H1 (cell line): ENCODE measurements at regions not wholly inside any gene's neighbourhood (a gene's known extent, or its start where the extent isn't known, plus 50 kb on each side); places are given as distances from the start of the nearest gene placed in this dataset.

Experiments
- CTCF ChIA-PET: fragments of 300-600 bp; sonication (Branson Sonifier 250); formaldehyde crosslinking; loops from one replicate; lab custom pipeline; 2021; ENCODE audit not compliant: partially characterized antibody; lab: Charles Lee
- POLR2A ChIA-PET: fragments of 300-600 bp; sonication (Branson Sonifier 250); formaldehyde crosslinking; loops from one replicate; lab custom pipeline; 2021; ENCODE audit warnings: inconsistent platforms; ENCODE audit not compliant: partially characterized antibody; lab: Charles Lee
- DNase-seq, 2 experiments: peaks; one replicate each; pipeline versions ENCODE4 v3.0.0 to v3.0.0-alpha.2; 2010 to 2022; ENCODE audit warnings: low spot score in 2 of 2, low read depth in 1 of 2, mixed read lengths in 1 of 2
- FAIRE-seq: peaks from 2 replicates; lab custom pipeline; 2011; peaks lifted over from hg19 to GRCh38; lab: Jason Lieb, UNC
- H2AFZ ChIP-seq: 2 replicates; pipeline ENCODE4 v1.8.1; 2012; ENCODE audit warnings: low read length, inconsistent platforms
- H2AK5ac ChIP-seq: 2 replicates; pipeline ENCODE4 v1.6.1; 2013; ENCODE audit warnings: low read depth, low read length
- H2BK120ac ChIP-seq: replicated peaks from 2 replicates; pipeline ENCODE3; 2013; ENCODE audit warnings: low read depth, low read length, inconsistent platforms
- H2BK12ac ChIP-seq: 2 replicates; pipeline ENCODE4 v1.6.1; 2013; ENCODE audit warnings: low read depth, low read length
- H2BK15ac ChIP-seq: 2 replicates; pipeline ENCODE4 v1.6.1; 2013; ENCODE audit warnings: low read length
- H2BK20ac ChIP-seq: 2 replicates; pipeline ENCODE4 v1.6.1; 2013; ENCODE audit warnings: low read length
- H2BK5ac ChIP-seq: 2 replicates; pipeline ENCODE4 v1.6.1; 2013; ENCODE audit warnings: low read depth, low read length
- H3K14ac ChIP-seq: 2 replicates; pipeline ENCODE4 v1.6.1; 2013; ENCODE audit warnings: inconsistent platforms; ENCODE audit not compliant: insufficient read length
- H3K18ac ChIP-seq: 2 replicates; pipeline ENCODE4 v1.6.1; 2013; ENCODE audit warnings: low read length; ENCODE audit errors: extremely low read depth
- H3K23ac ChIP-seq: 2 replicates; pipeline ENCODE4 v1.6.1; 2013; ENCODE audit warnings: inconsistent platforms; ENCODE audit not compliant: insufficient read length
- H3K23me2 ChIP-seq: 2 replicates; pipeline ENCODE4 v1.6.1; 2013; ENCODE audit warnings: low read depth, low read length
- H3K27ac ChIP-seq: 2 replicates; pipeline ENCODE4 v1.6.1; 2011; ENCODE audit warnings: low read depth, low read length, inconsistent platforms
- H3K27me3 ChIP-seq, 4 experiments: replicated peaks in 1 of 4; 1 replicate in 1 of 4; 2 replicates in 3 of 4; pipeline versions ENCODE4 v1.6.1 to v1.8.1; 2011 to 2013; ENCODE audit warnings: low read length in 3 of 4, mild to moderate bottlenecking in 3 of 4, inconsistent platforms in 2 of 4, mixed read lengths in 2 of 4, moderate library complexity in 1 of 4; ENCODE audit not compliant: control insufficient read depth in 3 of 4, insufficient read depth in 3 of 4; ENCODE audit errors: extremely low read depth in 1 of 4
- H3K36me3 ChIP-seq, 4 experiments: 2 replicates each; pipeline versions ENCODE4 v1.6.1 to v1.8.1; 2011 to 2013; ENCODE audit warnings: mild to moderate bottlenecking in 4 of 4, low read length in 3 of 4, moderate library complexity in 2 of 4, control low read depth in 1 of 4, inconsistent platforms in 1 of 4; ENCODE audit not compliant: insufficient read depth in 4 of 4, control insufficient read depth in 2 of 4
- H3K4ac ChIP-seq: replicated peaks from 2 replicates; pipeline ENCODE3; 2013; ENCODE audit warnings: low read length, low read depth, mixed read lengths, inconsistent platforms; ENCODE audit not compliant: insufficient read length
- H3K4me1 ChIP-seq, 4 experiments: replicated peaks in 1 of 4; 1 replicate in 1 of 4; 2 replicates in 3 of 4; pipeline versions ENCODE4 v1.6.1 to v1.8.1; 2011 to 2013; ENCODE audit warnings: low read length in 3 of 4, inconsistent platforms in 2 of 4, mixed read lengths in 1 of 4; ENCODE audit not compliant: insufficient read depth in 4 of 4, control insufficient read depth in 3 of 4
- H3K4me2 ChIP-seq, 2 experiments: 2 replicates each; pipeline versions ENCODE4 v1.6.1 to v1.8.1; 2011 to 2013; ENCODE audit warnings: low read depth in 2 of 2, low read length in 2 of 2, control low read depth in 1 of 2, inconsistent platforms in 1 of 2, mild to moderate bottlenecking in 1 of 2; ENCODE audit not compliant: insufficient read depth in 1 of 2
- H3K4me3 ChIP-seq, 4 experiments: fragments of 200-600, 300-600 bp in 1 of 4; sonication (generic), shearing (Covaris generic), sonication (Bioruptor Twin) in 1 of 4; 2 replicates each; pipeline versions ENCODE4 v1.5.1 to v1.8.1; 2011 to 2016; ENCODE audit warnings: low read length in 4 of 4, low read depth in 3 of 4, control low read depth in 2 of 4, inconsistent platforms in 2 of 4, mild to moderate bottlenecking in 2 of 4, mixed read lengths in 1 of 4, moderate library complexity in 1 of 4; ENCODE audit not compliant: insufficient read depth in 2 of 4; ENCODE audit errors: extremely low read depth in 1 of 4
- H3K56ac ChIP-seq: replicated peaks from 2 replicates; pipeline ENCODE3; 2013; ENCODE audit warnings: low read depth, mild to moderate bottlenecking, mixed read lengths, low read length, inconsistent platforms; ENCODE audit not compliant: insufficient read length
- H3K79me1 ChIP-seq: 2 replicates; pipeline ENCODE4 v1.6.1; 2013; ENCODE audit warnings: low read depth, low read length, control low read depth
- H3K79me2 ChIP-seq, 2 experiments: 2 replicates each; pipeline versions ENCODE4 v1.6.1 to v1.8.1; 2012 to 2013; ENCODE audit warnings: low read length in 2 of 2, mild to moderate bottlenecking in 2 of 2, inconsistent platforms in 1 of 2; ENCODE audit not compliant: insufficient read depth in 2 of 2, control insufficient read depth in 1 of 2
- H3K9ac ChIP-seq, 4 experiments: replicated peaks in 1 of 4; 1 replicate in 1 of 4; 2 replicates in 3 of 4; pipeline versions ENCODE4 v1.6.1 to v1.8.1; 2011 to 2013; ENCODE audit warnings: low read depth in 3 of 4, low read length in 3 of 4, control low read depth in 2 of 4, mild to moderate bottlenecking in 2 of 4, moderate library complexity in 2 of 4, inconsistent platforms in 1 of 4; ENCODE audit errors: extremely low read depth in 1 of 4
- H3K9me3 ChIP-seq, 2 experiments: 2 replicates each; pipeline versions ENCODE4 v1.6.1 to v1.8.1; 2012 to 2013; ENCODE audit warnings: mild to moderate bottlenecking in 2 of 2, moderate library complexity in 2 of 2, control low read depth in 1 of 2, inconsistent platforms in 1 of 2, low read depth in 1 of 2, low read length in 1 of 2, mixed read lengths in 1 of 2; ENCODE audit not compliant: insufficient read depth in 2 of 2
- H4K20me1 ChIP-seq, 2 experiments: replicated peaks in 1 of 2; 2 replicates each; pipeline versions ENCODE3 to v1.8.1; 2011 to 2013; ENCODE audit warnings: inconsistent platforms in 2 of 2, low read length in 2 of 2, mild to moderate bottlenecking in 1 of 2; ENCODE audit not compliant: insufficient read depth in 2 of 2, control insufficient read depth in 1 of 2
- H4K5ac ChIP-seq: 2 replicates; pipeline ENCODE4 v1.6.1; 2013; ENCODE audit warnings: low read length, low read depth, mixed read lengths, inconsistent platforms; ENCODE audit not compliant: insufficient read length
- H4K8ac ChIP-seq: 2 replicates; pipeline ENCODE4 v1.8.0; 2013; ENCODE audit warnings: mild to moderate bottlenecking, moderate library complexity, low read length, inconsistent platforms; ENCODE audit not compliant: insufficient read depth; ENCODE audit errors: extremely low read depth
- H4K91ac ChIP-seq: replicated peaks from 2 replicates; pipeline ENCODE3; 2013; ENCODE audit warnings: low read length, mixed read lengths, inconsistent platforms; ENCODE audit not compliant: insufficient read length
- CTBP2 ChIP-seq: IDR thresholded peaks from 2 replicates; pipeline ENCODE4 v1.7.0; 2011; ENCODE audit warnings: borderline replicate concordance, mild to moderate bottlenecking, moderate library complexity, mixed read lengths, low read length; ENCODE audit not compliant: insufficient read depth, insufficient read length
- KDM5A ChIP-seq: fragments of 200-600 bp; IDR thresholded peaks from 2 replicates; pipeline ENCODE4 v1.7.1; 2012; ENCODE audit warnings: mild to moderate bottlenecking, low read length, inconsistent platforms, mixed read lengths
- SIRT6 ChIP-seq: IDR thresholded peaks from one replicate; pipeline ENCODE4 v1.7.1; 2012; ENCODE audit warnings: low read length, inconsistent platforms
- SIX5 ChIP-seq: IDR thresholded peaks from 2 replicates; pipeline ENCODE4 v1.6.1; 2011; ENCODE audit warnings: mild to moderate bottlenecking, low read depth, low read length
- SP1 ChIP-seq: IDR thresholded peaks from 2 replicates; pipeline ENCODE4 v1.6.1; 2011; ENCODE audit warnings: low read depth, low read length
- TAF7 ChIP-seq: optimal IDR thresholded peaks from 2 replicates; pipeline ENCODE3; 2011; ENCODE audit warnings: low read depth, mild to moderate bottlenecking, inconsistent platforms, low read length, moderate library complexity, borderline replicate concordance
- WGBS, 2 experiments: shearing (Covaris generic) in 1 of 2; methylation state at CpG; one replicate each; pipeline versions ENCODE4 v1.1.6 to v1.1.7; 2013 to 2015; ENCODE audit warnings: low lambda C conversion rate in 2 of 2, mixed read lengths in 2 of 2, inconsistent platforms in 1 of 2, low coverage in 1 of 2, missing lambda C conversion rate in 1 of 2; ENCODE audit not compliant: insufficient replicate concordance in 2 of 2, insufficient coverage in 1 of 2, insufficient read length in 1 of 2; ENCODE audit errors: extremely low coverage in 1 of 2, missing lambda C conversion rate in 1 of 2; 5-methylcytosine and 5-hydroxymethylcytosine counted together

DNA sequence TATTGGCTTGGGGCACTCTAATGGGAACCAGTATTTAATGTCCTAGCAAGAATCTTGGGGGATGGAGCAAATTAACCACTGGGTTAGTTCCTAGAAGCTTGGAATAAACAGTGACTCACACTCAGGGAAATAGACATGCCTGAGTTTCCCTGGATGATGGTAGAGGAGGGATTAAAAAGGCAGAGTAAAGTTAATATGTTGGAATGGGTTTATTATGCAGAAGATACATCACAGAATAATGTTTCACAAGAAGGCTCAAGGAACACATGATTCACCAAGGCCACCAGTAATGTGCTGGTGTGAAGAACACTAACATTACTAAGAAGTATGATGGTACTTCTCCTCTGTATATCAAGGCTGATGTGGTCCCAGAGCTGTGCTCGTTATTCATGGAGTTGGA lies 752.9 kb upstream of the SEMA6A start:
- no peak overlapping the region for H3K18ac ChIP-seq
- H3K79me1 ChIP-seq: no peaks in the 10 kb centered on the region
- no peak overlapping the region for H3K56ac ChIP-seq
- H3K9me3 ChIP-seq: peaks cover 0 to 8% of the 10 kb centered on the region in 2 experiments; a peak in 1 of 4 replicates
- H2BK20ac ChIP-seq: 0 out of 2 replicates have a peak overlapping the region, but pooled peaks have one; percentile 24
- no peaks in the 10 kb centered on the region for H3K23me2 ChIP-seq
- H3K23ac ChIP-seq: no peak overlapping the region
- no peaks in the 10 kb centered on the region for H3K4me1 ChIP-seq
- no peak overlapping the region for H4K91ac ChIP-seq
- no peak overlapping the region for H3K27ac ChIP-seq
- H2BK15ac ChIP-seq: no peak overlapping the region
- no peak overlapping the region for H2BK120ac ChIP-seq
- POLR2A ChIA-PET: no interaction called here
- no peaks in the 10 kb centered on the region for H3K36me3 ChIP-seq
- H4K8ac ChIP-seq: no peak overlapping the region
- no peak overlapping the region for H3K14ac ChIP-seq
- no peak overlapping the region for H3K9ac ChIP-seq
- no peak overlapping the region for H2AFZ ChIP-seq
- CTCF ChIA-PET: interaction anchor here (0.9 to 1.5 kb wide), 3 partner anchors 9 to 127 kb away, joined by 3 to 4 read pairs (median 4); no protein-coding TSS in a partner anchor
- H4K5ac ChIP-seq: no peak overlapping the region
- H2AK5ac ChIP-seq: no peak overlapping the region
- H3K4me2 ChIP-seq: no peak overlapping the region
- H4K20me1 ChIP-seq: no peaks in the 10 kb centered on the region
- H3K27me3 ChIP-seq: no peaks in the 10 kb centered on the region
- H2BK5ac ChIP-seq: no peak overlapping the region
- H3K4me3 ChIP-seq: no peak overlapping the region
- no peaks in the 10 kb centered on the region for H3K79me2 ChIP-seq
- no peak for FAIRE-seq
- H2BK12ac ChIP-seq: no peak overlapping the region
- 100% methylated on average over 1 of the region's 1 CpG; no CpG with 5 or more reads in 1 of the 2 experiments for WGBS, 2 experiments
- no peak overlapping the region for H3K4ac ChIP-seq
- no peak for DNase-seq
- TF ChIP-seq SIX5 (no peak), SIRT6 (no peak), TAF7 (no peak), CTBP2 (no peak), SP1 (no peak), KDM5A (no peak)
